ENCODE measurements at regions not wholly inside any gene's neighbourhood (a gene's known extent, or its start where the extent isn't known, plus 50 kb on each side); places are given as distances from the start of the nearest gene placed in this dataset.
"Not testable (repeated sequence)": the region's sequence is repeated elsewhere in the genome, so short reads cannot be mapped to it uniquely, and the experiment has no call there.

DNA sequence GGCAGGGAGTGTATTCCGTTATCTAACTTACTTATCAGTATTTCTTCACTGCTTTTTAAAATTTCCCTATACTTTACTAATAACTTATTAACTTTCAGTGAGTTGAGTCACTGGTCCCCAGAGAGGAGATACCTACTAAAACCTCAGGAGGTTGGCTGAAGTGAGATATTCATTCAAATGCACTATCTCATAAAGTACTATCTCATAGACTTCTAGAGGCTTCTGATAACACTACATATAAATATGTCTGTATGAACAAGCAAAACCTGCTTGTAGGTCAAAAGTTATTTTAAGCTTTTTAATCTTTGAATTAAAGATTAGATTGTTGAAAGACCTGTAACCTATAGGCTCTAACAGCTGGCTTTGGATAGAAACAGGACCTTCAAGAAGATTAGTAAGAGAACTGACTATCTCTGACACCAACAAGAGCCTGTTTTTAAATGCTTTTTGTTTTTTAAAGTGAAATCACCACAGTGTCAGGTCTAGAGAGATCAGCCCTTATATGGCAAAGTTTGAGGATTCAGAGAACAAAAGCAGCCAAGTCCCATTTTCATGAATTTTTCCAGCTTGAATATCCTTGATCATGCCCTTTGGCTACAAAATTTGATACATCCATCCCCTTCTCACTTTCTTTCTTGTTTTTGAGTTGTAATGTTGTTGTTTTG lies 242.2 kb downstream of the ARL4A start:
- Mint-ChIP-seq H3K27me3 (ENCODE audit: unreplicated experiment) (no peaks in the 10 kb centered on the region), H3K4me3 (ENCODE audit: unreplicated experiment) (no peak overlapping the region), H3K27ac (ENCODE audit: unreplicated experiment) (no peak overlapping the region), H3K36me3 (ENCODE audit: unreplicated experiment) (no peaks in the 10 kb centered on the region), H3K4me1 (ENCODE audit: low read depth, unreplicated experiment) (no peaks in the 10 kb centered on the region), H3K9me3 (ENCODE audit: unreplicated experiment) (no peaks in the 10 kb centered on the region)
- DNase-seq: no peak
- TF ChIP-seq, protein P1, sequence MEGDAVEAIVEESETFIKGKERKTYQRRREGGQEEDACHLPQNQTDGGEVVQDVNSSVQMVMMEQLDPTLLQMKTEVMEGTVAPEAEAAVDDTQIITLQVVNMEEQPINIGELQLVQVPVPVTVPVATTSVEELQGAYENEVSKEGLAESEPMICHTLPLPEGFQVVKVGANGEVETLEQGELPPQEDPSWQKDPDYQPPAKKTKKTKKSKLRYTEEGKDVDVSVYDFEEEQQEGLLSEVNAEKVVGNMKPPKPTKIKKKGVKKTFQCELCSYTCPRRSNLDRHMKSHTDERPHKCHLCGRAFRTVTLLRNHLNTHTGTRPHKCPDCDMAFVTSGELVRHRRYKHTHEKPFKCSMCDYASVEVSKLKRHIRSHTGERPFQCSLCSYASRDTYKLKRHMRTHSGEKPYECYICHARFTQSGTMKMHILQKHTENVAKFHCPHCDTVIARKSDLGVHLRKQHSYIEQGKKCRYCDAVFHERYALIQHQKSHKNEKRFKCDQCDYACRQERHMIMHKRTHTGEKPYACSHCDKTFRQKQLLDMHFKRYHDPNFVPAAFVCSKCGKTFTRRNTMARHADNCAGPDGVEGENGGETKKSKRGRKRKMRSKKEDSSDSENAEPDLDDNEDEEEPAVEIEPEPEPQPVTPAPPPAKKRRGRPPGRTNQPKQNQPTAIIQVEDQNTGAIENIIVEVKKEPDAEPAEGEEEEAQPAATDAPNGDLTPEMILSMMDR (IDR thresholded peaks at IDR 0.05; ENCODE audit: partially characterized antibody, unreplicated experiment): no peak

DNA sequence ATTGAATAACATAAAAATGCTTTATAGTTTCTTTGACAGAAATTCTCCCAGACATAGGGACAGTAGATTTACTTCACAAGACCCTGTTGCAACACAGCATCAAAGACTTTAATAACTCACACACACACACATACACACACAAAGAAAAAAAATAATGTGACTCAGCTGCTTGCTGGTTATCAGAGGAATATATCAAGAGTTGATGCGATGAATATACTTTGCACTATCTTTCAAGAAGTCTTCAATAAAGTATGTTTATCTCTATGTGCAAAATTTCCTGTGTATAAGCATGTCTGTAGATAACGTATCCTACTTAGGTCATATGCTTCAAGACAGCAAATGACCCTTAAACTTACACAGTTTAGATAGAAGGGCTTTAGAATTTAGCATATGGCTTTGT lies 243.1 kb downstream of the ARL4A start:
- no peak overlapping the region for H3K4me3 Mint-ChIP-seq (ENCODE audit: unreplicated experiment)
- no peaks in the 10 kb centered on the region for H3K9me3 Mint-ChIP-seq (ENCODE audit: unreplicated experiment)
- H3K36me3 Mint-ChIP-seq (ENCODE audit: unreplicated experiment): no peaks in the 10 kb centered on the region
- no peak overlapping the region for H3K27ac Mint-ChIP-seq (ENCODE audit: unreplicated experiment)
- H3K4me1 Mint-ChIP-seq (ENCODE audit: low read depth, unreplicated experiment): no peaks in the 10 kb centered on the region
- TF ChIP-seq, protein P1 (IDR thresholded peaks at IDR 0.05; ENCODE audit: partially characterized antibody, unreplicated experiment): no peak
- DNase-seq: no peak
- H3K27me3 Mint-ChIP-seq (ENCODE audit: unreplicated experiment): no peaks in the 10 kb centered on the region

DNA sequence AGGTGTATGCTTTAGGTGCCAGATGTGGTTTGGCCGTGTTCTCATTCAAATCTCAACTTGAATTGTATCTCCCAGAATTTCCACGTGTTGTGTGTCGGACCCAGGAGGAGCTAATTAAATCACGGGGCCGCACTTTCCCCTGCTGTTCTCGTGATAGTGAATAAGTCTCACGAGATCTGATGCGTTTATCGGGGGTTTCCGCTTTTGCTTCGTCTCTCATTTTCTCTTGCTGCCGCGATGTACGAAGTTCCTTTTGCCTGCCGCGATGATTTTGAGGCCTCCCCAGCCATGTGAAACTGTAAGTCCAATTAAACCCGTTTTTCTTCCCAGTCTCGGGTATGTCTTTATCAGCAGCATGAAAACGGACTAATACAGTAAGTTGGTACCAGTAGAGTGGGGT lies 244.0 kb downstream of the ARL4A start:
- not testable (repeated sequence) for H3K9me3 Mint-ChIP-seq (ENCODE audit: unreplicated experiment); H3K4me1 Mint-ChIP-seq (ENCODE audit: low read depth, unreplicated experiment); H3K4me3 Mint-ChIP-seq (ENCODE audit: unreplicated experiment); H3K27me3 Mint-ChIP-seq (ENCODE audit: unreplicated experiment); DNase-seq; H3K36me3 Mint-ChIP-seq (ENCODE audit: unreplicated experiment); H3K27ac Mint-ChIP-seq (ENCODE audit: unreplicated experiment)

- H3K27me3 Mint-ChIP-seq (ENCODE audit: unreplicated experiment): no peaks in the 10 kb centered on the region
- H3K4me1 Mint-ChIP-seq (ENCODE audit: low read depth, unreplicated experiment): no peaks in the 10 kb centered on the region
- no peak overlapping the region for H3K27ac Mint-ChIP-seq (ENCODE audit: unreplicated experiment)
- peaks cover 4% of the 10 kb centered on the region for H3K9me3 Mint-ChIP-seq (ENCODE audit: unreplicated experiment)
- no peak for DNase-seq
- H3K36me3 Mint-ChIP-seq (ENCODE audit: unreplicated experiment): peaks cover 7% of the 10 kb centered on the region
- no peak overlapping the region for H3K4me3 Mint-ChIP-seq (ENCODE audit: unreplicated experiment)
- TF ChIP-seq, protein P1 (IDR thresholded peaks at IDR 0.05; ENCODE audit: partially characterized antibody, unreplicated experiment): no peak
Measured at GRCh38 chr7:12939694-12940093, 252.3 kb downstream of the ARL4A start.

DNA sequence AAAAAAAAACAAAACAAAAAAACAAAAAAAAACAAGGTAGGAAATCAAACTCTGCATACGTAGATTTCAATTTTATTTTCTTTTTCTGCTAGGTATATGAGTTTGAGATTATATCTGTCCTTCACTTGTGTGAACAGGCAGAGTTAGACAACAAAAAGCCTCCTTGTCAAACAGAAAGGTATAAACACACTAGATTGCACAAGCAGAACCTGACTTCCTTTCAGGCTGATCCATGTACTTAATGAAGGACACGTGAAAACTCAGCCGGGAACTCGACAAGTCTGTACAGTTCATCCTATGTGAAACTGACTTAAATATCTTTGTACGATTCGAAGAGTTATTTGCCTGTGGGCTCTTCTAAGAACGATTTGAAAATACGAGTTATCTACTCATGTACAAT lies 254.1 kb downstream of the ARL4A start:
- peaks cover 7% of the 10 kb centered on the region for H3K36me3 Mint-ChIP-seq (ENCODE audit: unreplicated experiment)
- no peak overlapping the region for H3K27ac Mint-ChIP-seq (ENCODE audit: unreplicated experiment)
- no peak for DNase-seq
- H3K27me3 Mint-ChIP-seq (ENCODE audit: unreplicated experiment): no peaks in the 10 kb centered on the region
- H3K4me3 Mint-ChIP-seq (ENCODE audit: unreplicated experiment): no peak overlapping the region
- no peaks in the 10 kb centered on the region for H3K4me1 Mint-ChIP-seq (ENCODE audit: low read depth, unreplicated experiment)
- TF ChIP-seq, protein P1 (IDR thresholded peaks at IDR 0.05; ENCODE audit: partially characterized antibody, unreplicated experiment): no peak
- peaks cover 4% of the 10 kb centered on the region for H3K9me3 Mint-ChIP-seq (ENCODE audit: unreplicated experiment)
